OCI-LY7 (cell line): ENCODE measurements at regions not wholly inside any gene's neighbourhood (a gene's known extent, or its start where the extent isn't known, plus 50 kb on each side); places are given as distances from the start of the nearest gene placed in this dataset.

Source experiments
- BruUV-seq: library from RNA; stranded (reverse); fragments of 400-500 nt; replicated peaks from 2 replicates; lab custom pipeline; 2021; lab: Mats Ljungman, UMichigan
- CTCF ChIA-PET: fragments of 300-600 bp; sonication (Branson Sonifier 250); formaldehyde crosslinking; loops from one replicate; lab custom pipeline; 2022; ENCODE audit warnings: antibody characterized with exemption; ENCODE audit not compliant: unreplicated experiment; lab: Charles Lee
- POLR2A ChIA-PET: fragments of 300-600 bp; sonication (Branson Sonifier 250); formaldehyde crosslinking; loops from one replicate; lab custom pipeline; 2022; ENCODE audit warnings: antibody characterized with exemption; lab: Charles Lee
- DNase-seq: peaks from one replicate; pipeline ENCODE4 v3.0.0-alpha.2; 2015; ENCODE audit warnings: low spot score
- H2AFZ ChIP-seq: fragments of 200-600 bp; sonication (generic), shearing (Covaris generic); 2 replicates; pipeline ENCODE4 v1.6.1; 2014; ENCODE audit warnings: mild to moderate bottlenecking, antibody characterized with exemption, low read length, moderate library complexity
- H3K27ac ChIP-seq: fragments of 200-600 bp; sonication (generic); 2 replicates; pipeline ENCODE4 v1.5.1; 2014; ENCODE audit warnings: mixed run types, low read depth, mild to moderate bottlenecking, moderate library complexity, low read length, inconsistent platforms; ENCODE audit not compliant: poor library complexity, severe bottlenecking
- H3K36me3 ChIP-seq: fragments of 200-600 bp; sonication (generic); 2 replicates; pipeline ENCODE4 v1.6.1; 2014; ENCODE audit warnings: mild to moderate bottlenecking, antibody characterized with exemption, low read length, moderate library complexity, mixed read lengths; ENCODE audit not compliant: insufficient read depth
- H3K4me1 ChIP-seq: fragments of 200-600 bp; sonication (generic); 2 replicates; pipeline ENCODE4 v1.5.1; 2014; ENCODE audit warnings: mild to moderate bottlenecking, low read length; ENCODE audit not compliant: insufficient read depth, poor library complexity, severe bottlenecking
- H3K4me2 ChIP-seq: fragments of 200-600 bp; sonication (generic); 2 replicates; pipeline ENCODE4 v1.6.1; 2014; ENCODE audit warnings: mild to moderate bottlenecking, low read length
- H3K4me3 ChIP-seq: fragments of 200-600 bp; sonication (generic); 2 replicates; pipeline ENCODE4 v1.5.1; 2014; ENCODE audit warnings: mild to moderate bottlenecking, low read depth, low read length; ENCODE audit not compliant: poor library complexity, severe bottlenecking
- H3K79me2 ChIP-seq: fragments of 200-600 bp; sonication (generic); 2 replicates; pipeline ENCODE4 v1.6.1; 2016; ENCODE audit warnings: low read depth, mild to moderate bottlenecking, low read length, moderate library complexity, mixed read lengths; ENCODE audit not compliant: insufficient read depth
- H3K9me2 ChIP-seq: fragments of 200-600 bp; sonication (generic); 2 replicates; pipeline ENCODE4 v1.6.1; 2016; ENCODE audit warnings: mild to moderate bottlenecking, low read length, mixed read lengths; ENCODE audit not compliant: insufficient read depth
- H3K9me3 ChIP-seq: fragments of 200-600 bp; sonication (generic); 2 replicates; pipeline ENCODE4 v1.6.1; 2014; ENCODE audit warnings: mild to moderate bottlenecking, mixed run types, low read length, mixed read lengths
- H4K20me1 ChIP-seq: fragments of 200-600 bp; sonication (generic); 2 replicates; pipeline ENCODE4 v1.6.1; 2014; ENCODE audit warnings: mild to moderate bottlenecking, antibody characterized with exemption, low read length, moderate library complexity, mixed read lengths; ENCODE audit not compliant: insufficient read depth
- EZH2phosphoT487 ChIP-seq: fragments of 200-600 bp; sonication (generic); IDR thresholded peaks from 2 replicates; pipeline ENCODE4 v1.6.1; 2018; ENCODE audit warnings: low read depth, borderline replicate concordance, mild to moderate bottlenecking, mixed run types, antibody characterized with exemption, low read length, moderate library complexity, mixed read lengths
- intact Hi-C: fragments of 100-400 bp; cut with micrococcal nuclease; formaldehyde crosslinking; loops from one replicate; pipeline ENCODE4 v1.10.0; 2022; ENCODE audit not compliant: unreplicated experiment
- TF ChIP-seq, protein P1 (sequence below): fragments of 200-600 bp; sonication (generic); conservative IDR thresholded peaks from 2 replicates; pipeline ENCODE4 v1.5.1; 2014; ENCODE audit warnings: mild to moderate bottlenecking, antibody characterized with exemption, low read length, moderate library complexity, mixed read lengths

DNA sequence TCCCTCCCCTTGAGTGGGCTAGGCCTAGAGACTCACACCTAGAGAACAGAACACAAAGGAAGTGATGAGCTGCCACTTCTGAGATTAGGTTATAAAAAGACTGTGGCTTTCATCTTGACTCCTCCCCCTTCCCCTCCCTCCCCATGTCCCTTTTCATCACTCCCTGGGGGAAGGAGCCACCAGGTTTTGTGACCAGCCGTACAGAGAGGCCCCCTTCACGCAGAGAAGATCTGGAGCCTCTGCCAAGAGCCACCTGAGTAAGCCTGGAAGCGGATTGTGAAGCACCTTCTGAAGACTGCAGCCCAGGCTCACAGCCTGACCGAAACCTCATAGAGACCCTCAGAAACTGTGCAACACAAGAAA is 118.4 kb upstream of the NXT1 start:
- Histone ChIP-seq H3K4me2 (no peak overlapping the region), H3K4me3 (no peak overlapping the region)

DNA sequence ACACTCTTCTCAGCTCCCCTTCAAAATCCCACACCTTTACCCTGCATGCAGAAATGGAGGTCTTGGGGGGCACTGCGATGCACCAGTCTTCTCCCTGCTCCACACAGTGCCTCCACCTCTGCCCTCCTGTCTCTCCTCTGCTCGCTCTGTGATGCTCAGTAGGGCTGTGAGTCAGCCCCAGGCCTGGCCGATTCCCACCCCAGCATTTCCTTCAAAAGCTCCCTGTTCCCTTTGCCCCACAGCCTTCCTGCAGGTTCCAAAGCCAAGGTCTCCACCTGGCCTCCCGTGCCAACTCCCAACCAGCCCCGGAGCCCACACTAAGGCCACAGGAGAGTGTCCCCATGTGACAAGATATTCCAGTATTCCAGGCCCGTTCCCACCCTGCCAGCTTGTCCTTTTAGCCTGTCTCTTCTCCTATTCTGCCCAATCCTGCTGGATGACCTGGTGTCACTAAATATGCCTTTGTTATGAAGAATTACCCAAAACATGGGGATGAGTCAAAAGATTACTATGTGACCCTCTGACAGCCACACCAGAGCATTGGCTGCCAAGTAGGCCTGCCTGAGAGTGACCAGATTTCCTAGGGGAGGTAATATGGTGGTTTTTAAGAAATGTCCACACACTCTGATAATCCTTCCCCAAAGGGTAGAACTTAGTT is 118.9 kb upstream of the NXT1 start:
- Histone ChIP-seq H3K27ac (no peak overlapping the region), H3K79me2 (no peaks in the 10 kb centered on the region), H3K4me3 (no peak overlapping the region), H3K4me1 (no peaks in the 10 kb centered on the region), H3K36me3 (no peaks in the 10 kb centered on the region), H3K9me2 (no peaks in the 10 kb centered on the region), H3K4me2 (no peak overlapping the region), H3K9me3 (no peaks in the 10 kb centered on the region), H4K20me1 (no peaks in the 10 kb centered on the region), H2AFZ (no peak overlapping the region)
- BruUV-seq = no TSS peak
- intact Hi-C loops = no loop called here
- ChIA-PET CTCF (no interaction called here), POLR2A (interaction anchor here (0.6 kb wide), 2 partner anchors 108 to 201 kb away, joined by 3 to 4 read pairs; no protein-coding TSS in a partner anchor)
- TF ChIP-seq, protein P1, sequence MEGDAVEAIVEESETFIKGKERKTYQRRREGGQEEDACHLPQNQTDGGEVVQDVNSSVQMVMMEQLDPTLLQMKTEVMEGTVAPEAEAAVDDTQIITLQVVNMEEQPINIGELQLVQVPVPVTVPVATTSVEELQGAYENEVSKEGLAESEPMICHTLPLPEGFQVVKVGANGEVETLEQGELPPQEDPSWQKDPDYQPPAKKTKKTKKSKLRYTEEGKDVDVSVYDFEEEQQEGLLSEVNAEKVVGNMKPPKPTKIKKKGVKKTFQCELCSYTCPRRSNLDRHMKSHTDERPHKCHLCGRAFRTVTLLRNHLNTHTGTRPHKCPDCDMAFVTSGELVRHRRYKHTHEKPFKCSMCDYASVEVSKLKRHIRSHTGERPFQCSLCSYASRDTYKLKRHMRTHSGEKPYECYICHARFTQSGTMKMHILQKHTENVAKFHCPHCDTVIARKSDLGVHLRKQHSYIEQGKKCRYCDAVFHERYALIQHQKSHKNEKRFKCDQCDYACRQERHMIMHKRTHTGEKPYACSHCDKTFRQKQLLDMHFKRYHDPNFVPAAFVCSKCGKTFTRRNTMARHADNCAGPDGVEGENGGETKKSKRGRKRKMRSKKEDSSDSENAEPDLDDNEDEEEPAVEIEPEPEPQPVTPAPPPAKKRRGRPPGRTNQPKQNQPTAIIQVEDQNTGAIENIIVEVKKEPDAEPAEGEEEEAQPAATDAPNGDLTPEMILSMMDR = no peak
- TF ChIP-seq EZH2phosphoT487 = no peak
- DNase-seq = no peak

More for the DNA sequence above, 118.4 kb upstream of the NXT1 start:
- TF ChIP-seq, protein P1 = no peak
- TF ChIP-seq EZH2phosphoT487 = no peak
- BruUV-seq = no TSS peak
- no peaks in the 10 kb centered on the region for H3K4me1 ChIP-seq
- no peaks in the 10 kb centered on the region for H3K79me2 ChIP-seq
- H2AFZ ChIP-seq = no peak overlapping the region
- H4K20me1 ChIP-seq = no peaks in the 10 kb centered on the region
- ChIA-PET POLR2A (interaction anchor here (0.6 kb wide), 1 partner anchor 200 kb away, joined by 3 read pairs; no protein-coding TSS in a partner anchor), CTCF (no interaction called here)
- H3K9me2 ChIP-seq = no peaks in the 10 kb centered on the region
- H3K36me3 ChIP-seq = no peaks in the 10 kb centered on the region
- no peak overlapping the region for H3K27ac ChIP-seq
- no peaks in the 10 kb centered on the region for H3K9me3 ChIP-seq
- intact Hi-C loops = no loop called here
- DNase-seq = no peak

DNA sequence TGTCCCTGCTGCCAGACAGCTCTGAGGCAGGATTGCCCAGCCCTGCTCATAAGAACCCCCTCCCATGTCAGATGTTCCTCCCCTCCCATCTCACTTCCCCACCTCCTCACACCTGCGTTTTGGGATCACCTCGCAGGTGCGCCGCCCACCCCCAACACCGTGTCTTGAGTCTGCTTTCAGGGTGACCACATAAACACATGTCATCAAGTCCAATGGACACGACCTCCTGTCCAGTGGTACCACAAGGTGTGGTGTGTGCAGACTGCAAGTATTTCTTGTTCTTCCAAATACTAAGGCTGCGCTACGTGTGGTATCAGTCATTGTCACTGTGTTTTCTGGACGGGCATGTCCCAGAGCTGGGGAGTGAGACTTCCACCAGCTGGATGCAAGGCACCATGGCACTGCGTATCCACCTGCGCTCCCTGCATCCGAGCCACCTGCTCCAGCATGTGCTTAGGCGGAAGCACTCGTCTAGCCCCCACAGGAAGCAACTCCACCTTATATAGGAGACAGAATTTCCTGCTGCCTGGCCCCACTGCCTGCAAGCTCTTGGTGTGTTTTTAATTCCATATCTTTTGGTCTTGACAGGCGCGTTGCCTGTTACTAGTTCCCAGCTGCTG is 119.7 kb upstream of the NXT1 start:
- Histone ChIP-seq H2AFZ (no peak overlapping the region), H3K9me3 (no peaks in the 10 kb centered on the region), H3K4me2 (no peak overlapping the region), H3K79me2 (no peaks in the 10 kb centered on the region), H4K20me1 (no peaks in the 10 kb centered on the region), H3K4me1 (no peaks in the 10 kb centered on the region), H3K36me3 (no peaks in the 10 kb centered on the region), H3K9me2 (no peaks in the 10 kb centered on the region), H3K27ac (no peak overlapping the region), H3K4me3 (no peak overlapping the region)
- POLR2A ChIA-PET = interaction anchor here (0.6 kb wide), 1 partner anchor 108 kb away, joined by 4 read pairs; no protein-coding TSS in a partner anchor
- CTCF ChIA-PET = no interaction called here
- intact Hi-C loops = no loop called here
- TF ChIP-seq EZH2phosphoT487 = no peak
- TF ChIP-seq, protein P1 = no peak
- DNase-seq = no peak
- BruUV-seq = no TSS peak
